K562 (cell line): ENCODE measurements at regions not wholly inside any gene's neighbourhood (a gene's known extent, or its start where the extent isn't known, plus 50 kb on each side); places are given as distances from the start of the nearest gene placed in this dataset.

Experiments
- ATAC-seq: fragments of 200-7000 bp; cut with Tn5 transposase; 3 replicates; pipeline ENCODE4 v1.9.1; 2020; ENCODE audit warnings: moderate library complexity
- BruUV-seq: library from RNA; stranded (reverse); fragments of 400-500 nt; replicated peaks from 2 replicates; lab custom pipeline; 2021; lab: Mats Ljungman, UMichigan
- CTCF ChIA-PET: fragments of 300-600 bp; formaldehyde crosslinking; extraction: SDS; loops from one replicate; lab custom pipeline; 2021; ENCODE audit warnings: low intra/inter-chr PET ratio; lab: Yijun Ruan, JAX
- POLR2A ChIA-PET: fragments of 300-600, 350-650 bp; sonication (Branson Sonifier 250); formaldehyde crosslinking; extraction: SDS; loops from one replicate; lab custom pipeline; 2021; ENCODE audit warnings: antibody characterized with exemption, inconsistent platforms; lab: Yijun Ruan, JAX
- DNase-seq, 4 experiments: peaks; one replicate each; pipeline versions ENCODE4 v3.0.0 to v3.0.0-alpha.2; 2011 to 2018; ENCODE audit warnings: low spot score in 3 of 4, mixed read lengths in 3 of 4; ENCODE audit errors: extremely low read depth in 1 of 4
- FAIRE-seq: peaks from 2 replicates; lab custom pipeline; 2011; peaks lifted over from hg19 to GRCh38; lab: Jason Lieb, UNC
- H2AFZ ChIP-seq: 2 replicates; pipeline ENCODE4 v1.6.0; 2011; ENCODE audit warnings: low read depth, low read length, control low read depth, inconsistent platforms
- H3K27ac ChIP-seq: fragments of 200-600 bp; 3 replicates; pipeline ENCODE4 v1.8.0; 2011; ENCODE audit warnings: low read depth, mild to moderate bottlenecking, control low read depth, inconsistent platforms, low read length, moderate library complexity, mixed read lengths; ENCODE audit errors: extremely low read depth
- H3K27me3 ChIP-seq, 2 experiments: fragments of 300-600 bp in 1 of 2; 2 replicates in 1 of 2; 3 replicates in 1 of 2; pipeline versions ENCODE4 v1.6.0 to v1.8.0; 2011; ENCODE audit warnings: inconsistent platforms in 2 of 2, low read length in 2 of 2, mild to moderate bottlenecking in 1 of 2, mixed read lengths in 1 of 2, moderate library complexity in 1 of 2; ENCODE audit not compliant: control insufficient read depth in 2 of 2, insufficient read depth in 2 of 2
- H3K36me3 ChIP-seq: fragments of 300-600 bp; 3 replicates; pipeline ENCODE4 v1.8.0; 2011; ENCODE audit warnings: mild to moderate bottlenecking, low read length, inconsistent platforms; ENCODE audit not compliant: control insufficient read depth, insufficient read depth
- H3K4me1 ChIP-seq, 2 experiments: fragments of 200-600 bp in 1 of 2; replicated peaks in 1 of 2; 2 replicates in 1 of 2; 3 replicates in 1 of 2; pipeline versions ENCODE4 v1.5.1 to v1.8.0; 2011; ENCODE audit warnings: inconsistent platforms in 2 of 2, low read length in 2 of 2, mild to moderate bottlenecking in 1 of 2, mixed read lengths in 1 of 2, moderate library complexity in 1 of 2; ENCODE audit not compliant: control insufficient read depth in 2 of 2, insufficient read depth in 2 of 2
- H3K4me2 ChIP-seq: 2 replicates; pipeline ENCODE4 v1.6.1; 2011; ENCODE audit warnings: low read length, control low read depth, inconsistent platforms, mixed read lengths; ENCODE audit not compliant: insufficient read depth
- H3K4me3 ChIP-seq: fragments of 200-600 bp; sonication (generic), shearing (Covaris generic); 2 replicates; pipeline ENCODE4 v1.5.1; 2016; ENCODE audit warnings: control low read depth, inconsistent platforms
- H3K79me2 ChIP-seq: fragments of 200-600 bp; 3 replicates; pipeline ENCODE4 v1.8.0; 2011; ENCODE audit warnings: low read length, inconsistent platforms; ENCODE audit not compliant: control insufficient read depth, insufficient read depth
- H3K9ac ChIP-seq, 2 experiments: 2 replicates each; pipeline versions ENCODE4 v1.6.0 to v1.6.1; 2011; ENCODE audit warnings: low read depth in 2 of 2, low read length in 2 of 2, control low read depth in 1 of 2, inconsistent platforms in 1 of 2, mild to moderate bottlenecking in 1 of 2, mixed read lengths in 1 of 2; ENCODE audit not compliant: insufficient read depth in 1 of 2
- H3K9me1 ChIP-seq: one replicate; pipeline ENCODE4 v1.6.0; 2011; ENCODE audit warnings: inconsistent platforms, mild to moderate bottlenecking, low read length, moderate library complexity; ENCODE audit not compliant: control insufficient read depth, insufficient read depth
- H3K9me3 ChIP-seq: replicated peaks from 2 replicates; pipeline ENCODE4 v1.5.1; 2011; ENCODE audit warnings: low read depth, low read length, inconsistent platforms; ENCODE audit not compliant: control insufficient read depth, insufficient read depth
- H4K20me1 ChIP-seq: replicated peaks from 2 replicates; pipeline ENCODE4 v1.6.1; 2011; ENCODE audit warnings: low read length, inconsistent platforms, mixed read lengths; ENCODE audit not compliant: control insufficient read depth, insufficient read depth
- HDAC1 ChIP-seq, 2 experiments: fragments of 450-650 bp; IDR thresholded peaks; 2 replicates each; pipeline ENCODE4 v1.6.1; 2016 to 2017; ENCODE audit warnings: inconsistent platforms in 1 of 2, mild to moderate bottlenecking in 1 of 2, moderate library complexity in 1 of 2
- RAD21 ChIP-seq, 2 experiments: fragments of 250-450 bp in 1 of 2; fragments of 450-650 bp in 1 of 2; sonication (Bioruptor Pico) in 1 of 2; formaldehyde crosslinking in 1 of 2; IDR thresholded peaks in 1 of 2; conservative IDR thresholded peaks in 1 of 2; 2 replicates each; pipeline versions ENCODE4 v1.4.0 to v1.8.0; 2020 to 2022; ENCODE audit warnings: mild to moderate bottlenecking in 2 of 2, moderate library complexity in 1 of 2
- ZC3H4 ChIP-seq: sonication (generic); formaldehyde crosslinking; IDR thresholded peaks from 2 replicates; pipeline ENCODE4 v1.9.0; 2021; ENCODE audit warnings: missing genetic modification reagents, borderline replicate concordance
- ZMIZ1 ChIP-seq, 2 experiments: fragments of 150-350 bp in 1 of 2; IDR thresholded peaks; 2 replicates each; pipeline ENCODE4 v1.6.1; 2012 to 2016; ENCODE audit warnings: low read depth in 2 of 2, low read length in 2 of 2, mild to moderate bottlenecking in 1 of 2, moderate library complexity in 1 of 2
- WGBS: fragments of 100-300 bp; shearing (Covaris generic); methylation state at CpG from one replicate; pipeline ENCODE4 v1.1.6; 2016; ENCODE audit warnings: low coverage, mixed read lengths; ENCODE audit not compliant: insufficient coverage; ENCODE audit errors: missing lambda C conversion rate; 5-methylcytosine and 5-hydroxymethylcytosine counted together
- in situ Hi-C: fragments of 300-500 bp; cut with MboI; formaldehyde crosslinking; loops from 4 replicates; pipeline ENCODE4 v1.15.0; 2018; ENCODE audit warnings: inconsistent platforms, mixed read lengths
- intact Hi-C: fragments of 100-400 bp; cut with micrococcal nuclease; formaldehyde crosslinking; loops from 2 replicates; pipeline ENCODE4 v1.14.2; 2022

- ChIA-PET POLR2A (no interaction called here), CTCF (no interaction called here)
- in situ Hi-C loops = no loop called here
- DNase-seq = no peak
- no peak for ATAC-seq
- peaks cover 33 to 42% of the 10 kb centered on the region in 2 experiments for H3K4me1 ChIP-seq
- H2AFZ ChIP-seq = no peak overlapping the region
- H3K9me3 ChIP-seq = no peaks in the 10 kb centered on the region
- peaks cover 4% of the 10 kb centered on the region for H3K9me1 ChIP-seq
- no peaks in the 10 kb centered on the region for H4K20me1 ChIP-seq
- FAIRE-seq = no peak
- 58% methylated on average over 16 of the region's 16 CpGs for WGBS
- TF ChIP-seq RAD21 (CRISPR knock-in tag; conservative IDR thresholded peaks at IDR 0.05 in 1 of 2, IDR thresholded peaks at IDR 0.05 in 1 of 2) = no peak
- TF ChIP-seq HDAC1 (IDR thresholded peaks at IDR 0.05) = no peak
- no peak for TF ChIP-seq ZMIZ1 (IDR thresholded peaks at IDR 0.05; ENCODE audit: low read depth in 2 of 2, low read length in 2 of 2)
- no peak for TF ChIP-seq ZC3H4
- no TSS peak for BruUV-seq
- H3K9ac ChIP-seq = 0 out of 4 replicates have a peak overlapping the region, but pooled peaks of 1 of the 2 experiments have one; percentile 24
- H3K4me3 ChIP-seq = no peak overlapping the region
- H3K27ac ChIP-seq = no peak overlapping the region
- H3K27me3 ChIP-seq = no peaks in the 10 kb centered on the region
- H3K79me2 ChIP-seq = no peaks in the 10 kb centered on the region
- no peak overlapping the region for H3K4me2 ChIP-seq
- intact Hi-C loops = no loop called here
- H3K36me3 ChIP-seq = no peaks in the 10 kb centered on the region
Observed at GRCh38 chr2:43057026-43057741, 169.2 kb downstream of the ZFP36L2 start.
